ENCODE measurements at regions not wholly inside any gene's neighbourhood (a gene's known extent, or its start where the extent isn't known, plus 50 kb on each side); places are given as distances from the start of the nearest gene placed in this dataset.

- ATAC-seq = peak; percentile 93
- no peak overlapping the region for H3K4me3 ChIP-seq
Observed at GRCh38 chr5:33312571-33313549, 127.9 kb upstream of the TARS1 start.

GRCh38 chr5:33315189-33315588, 125.6 kb upstream of the TARS1 start:
- TF ChIP-seq, protein P1, sequence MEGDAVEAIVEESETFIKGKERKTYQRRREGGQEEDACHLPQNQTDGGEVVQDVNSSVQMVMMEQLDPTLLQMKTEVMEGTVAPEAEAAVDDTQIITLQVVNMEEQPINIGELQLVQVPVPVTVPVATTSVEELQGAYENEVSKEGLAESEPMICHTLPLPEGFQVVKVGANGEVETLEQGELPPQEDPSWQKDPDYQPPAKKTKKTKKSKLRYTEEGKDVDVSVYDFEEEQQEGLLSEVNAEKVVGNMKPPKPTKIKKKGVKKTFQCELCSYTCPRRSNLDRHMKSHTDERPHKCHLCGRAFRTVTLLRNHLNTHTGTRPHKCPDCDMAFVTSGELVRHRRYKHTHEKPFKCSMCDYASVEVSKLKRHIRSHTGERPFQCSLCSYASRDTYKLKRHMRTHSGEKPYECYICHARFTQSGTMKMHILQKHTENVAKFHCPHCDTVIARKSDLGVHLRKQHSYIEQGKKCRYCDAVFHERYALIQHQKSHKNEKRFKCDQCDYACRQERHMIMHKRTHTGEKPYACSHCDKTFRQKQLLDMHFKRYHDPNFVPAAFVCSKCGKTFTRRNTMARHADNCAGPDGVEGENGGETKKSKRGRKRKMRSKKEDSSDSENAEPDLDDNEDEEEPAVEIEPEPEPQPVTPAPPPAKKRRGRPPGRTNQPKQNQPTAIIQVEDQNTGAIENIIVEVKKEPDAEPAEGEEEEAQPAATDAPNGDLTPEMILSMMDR (IDR thresholded peaks at IDR 0.05) = no peak
- H3K4me3 ChIP-seq = no peak overlapping the region
- H3K9me3 ChIP-seq = no peaks in the 10 kb centered on the region
- ATAC-seq = no peak
- DNase-seq = no peak
- H3K4me1 ChIP-seq (ENCODE audit: low read depth) = no peaks in the 10 kb centered on the region
- intact Hi-C loops (cut with DNase I, micrococcal nuclease) = no loop called here
- H3K36me3 ChIP-seq (ENCODE audit: low read depth) = no peaks in the 10 kb centered on the region

More at GRCh38 chr5:33312571-33313549, 127.9 kb upstream of the TARS1 start:
- no peaks in the 10 kb centered on the region for H3K36me3 ChIP-seq (ENCODE audit: low read depth)
- no peaks in the 10 kb centered on the region for H3K9me3 ChIP-seq
- TF ChIP-seq, protein P1 (IDR thresholded peaks at IDR 0.05) = no peak
- peak in 1 of 3 donors; percentile 83 for DNase-seq
- H3K4me1 ChIP-seq (ENCODE audit: low read depth) = no peaks in the 10 kb centered on the region
- intact Hi-C loops (cut with DNase I, micrococcal nuclease) = no loop called here

DNA sequence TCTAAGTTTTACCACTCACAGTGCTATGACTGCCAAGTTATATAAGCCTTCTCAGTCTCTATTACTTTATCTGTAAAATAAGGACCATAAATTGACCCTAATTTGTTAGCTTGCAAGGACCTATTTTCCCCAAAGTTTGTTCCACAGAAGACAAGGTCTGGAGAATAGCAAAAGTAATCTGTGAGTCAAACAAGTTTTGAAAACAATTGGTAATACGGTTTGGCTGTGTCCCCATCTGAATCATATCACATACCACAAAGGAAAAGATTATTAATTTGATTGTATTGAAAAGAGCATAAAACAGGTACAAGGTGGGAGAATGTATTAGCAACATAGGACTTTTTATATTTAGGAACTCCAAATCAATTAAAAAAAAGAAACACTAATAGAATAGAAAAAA, 124.0 kb upstream of the TARS1 start:
- Histone ChIP-seq H3K9me3 (no peaks in the 10 kb centered on the region), H3K36me3 (ENCODE audit: low read depth) (no peaks in the 10 kb centered on the region), H3K4me3 (no peak overlapping the region), H3K4me1 (ENCODE audit: low read depth) (no peaks in the 10 kb centered on the region)
- intact Hi-C loops (cut with DNase I, micrococcal nuclease) = no loop called here
- ATAC-seq (no peak), DNase-seq (no peak)
- TF ChIP-seq, protein P1 (IDR thresholded peaks at IDR 0.05) = no peak

GRCh38 chr5:33317271-33317670, 123.5 kb upstream of the TARS1 start:
- DNase-seq = no peak
- intact Hi-C loops (cut with DNase I, micrococcal nuclease) = no loop called here
- no peaks in the 10 kb centered on the region for H3K9me3 ChIP-seq
- H3K4me1 ChIP-seq (ENCODE audit: low read depth) = no peaks in the 10 kb centered on the region
- no peak for ATAC-seq
- H3K4me3 ChIP-seq = no peak overlapping the region
- TF ChIP-seq, protein P1 (IDR thresholded peaks at IDR 0.05) = no peak
- no peaks in the 10 kb centered on the region for H3K36me3 ChIP-seq (ENCODE audit: low read depth)

- TF ChIP-seq, protein P1 (IDR thresholded peaks at IDR 0.05) = no peak
- DNase-seq = no peak
- Histone ChIP-seq H3K4me3 (no peak overlapping the region), H3K4me1 (ENCODE audit: low read depth) (no peaks in the 10 kb centered on the region), H3K9me3 (no peaks in the 10 kb centered on the region), H3K36me3 (ENCODE audit: low read depth) (no peaks in the 10 kb centered on the region)
- ATAC-seq = no peak
- intact Hi-C loops (cut with DNase I, micrococcal nuclease) = no loop called here
Observed at GRCh38 chr5:33319151-33319550, 121.6 kb upstream of the TARS1 start.
